GM21717 (cell line): ENCODE measurements at regions not wholly inside any gene's neighbourhood (a gene's known extent, or its start where the extent isn't known, plus 50 kb on each side); places are given as distances from the start of the nearest gene placed in this dataset.
"Not testable (repeated sequence)": the region's sequence is repeated elsewhere in the genome, so short reads cannot be mapped to it uniquely, and the experiment has no call there.

Experiments used
- ATAC-seq: cut with Tn5 transposase; IDR thresholded peaks from one replicate; pipeline ENCODE4 v1.9.1; 2021; ENCODE audit warnings: mild to moderate bottlenecking, moderate library complexity; ENCODE audit not compliant: unreplicated experiment

DNA sequence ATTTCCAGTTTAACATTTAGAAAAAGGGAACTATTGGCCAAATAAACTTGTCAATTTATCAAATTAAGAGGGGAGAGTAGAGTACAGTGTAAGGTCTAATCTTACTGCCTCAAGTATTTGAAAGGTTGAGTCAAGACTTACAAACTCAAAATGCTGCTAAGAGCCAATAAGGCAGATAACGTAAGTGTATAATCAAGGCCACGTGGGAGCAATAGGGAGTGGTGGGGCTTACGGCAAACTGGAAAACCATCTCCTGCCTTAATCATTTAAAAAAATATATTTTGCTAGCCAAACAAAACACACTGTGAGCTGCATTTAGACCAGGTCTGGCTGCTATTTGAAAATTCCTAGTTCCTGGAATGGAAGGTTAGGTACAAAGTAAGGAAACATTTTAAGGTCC lies 107.3 kb upstream of the FRMD4B start:
- no peak for ATAC-seq

DNA sequence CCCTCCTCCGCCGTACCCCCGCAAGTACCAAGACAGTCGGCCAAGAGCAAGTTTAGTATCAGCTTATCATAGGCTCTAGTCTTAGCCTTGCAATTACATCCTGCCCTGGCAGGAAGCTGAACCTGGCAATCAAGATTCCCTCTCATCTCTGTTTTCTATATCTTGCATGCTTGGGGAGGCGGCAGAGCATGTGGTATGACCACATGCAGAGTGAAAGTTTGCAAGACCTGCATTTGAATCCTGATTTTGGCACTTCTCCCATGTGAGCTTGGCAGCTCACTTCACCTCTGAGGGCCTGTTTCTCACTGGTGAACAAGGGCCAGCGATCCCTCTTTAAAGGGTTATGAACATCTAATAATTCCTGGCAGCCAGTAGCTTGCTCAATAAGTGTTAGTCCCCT lies 106.1 kb upstream of the FRMD4B start:
- no peak for ATAC-seq

DNA sequence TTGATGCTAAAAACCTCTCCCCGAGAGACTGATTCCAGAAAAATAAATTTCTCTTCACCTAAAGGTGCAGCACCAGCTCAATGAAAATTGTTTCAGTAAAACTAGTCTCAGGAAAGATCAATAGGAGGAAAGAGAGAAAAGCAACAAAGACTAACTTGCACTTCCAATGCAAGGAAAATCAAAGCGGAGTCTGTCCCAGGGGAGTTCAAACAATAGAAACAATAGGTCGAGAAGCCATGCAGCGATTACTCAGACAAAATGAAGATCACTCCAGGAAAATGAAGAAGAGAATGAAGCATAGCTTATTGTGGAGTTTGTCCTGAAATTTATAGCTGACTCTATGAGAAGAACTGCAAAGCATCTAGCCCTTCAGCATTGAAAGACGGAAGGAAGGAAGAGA lies 105.1 kb upstream of the FRMD4B start:
- no peak for ATAC-seq

DNA sequence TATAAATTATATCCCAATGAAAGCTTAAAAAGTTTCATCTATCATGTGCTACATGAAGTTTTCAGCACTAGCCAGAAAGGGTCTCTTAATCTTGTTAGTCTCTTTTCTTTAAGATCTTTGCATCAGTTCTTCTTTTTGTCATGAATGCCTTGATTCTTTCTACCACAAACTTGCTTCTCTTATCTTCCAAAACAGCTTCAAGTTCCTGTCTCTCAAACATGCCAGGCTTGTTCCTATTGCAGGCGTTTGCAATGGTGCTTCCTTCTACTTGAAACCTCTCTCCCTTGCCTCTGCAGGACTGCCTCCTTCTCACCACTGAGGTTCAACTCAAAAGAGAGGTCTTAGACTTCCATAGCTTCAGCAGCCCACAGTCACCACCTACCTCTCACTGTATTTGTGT lies 104.3 kb upstream of the FRMD4B start:
- no peak for ATAC-seq

DNA sequence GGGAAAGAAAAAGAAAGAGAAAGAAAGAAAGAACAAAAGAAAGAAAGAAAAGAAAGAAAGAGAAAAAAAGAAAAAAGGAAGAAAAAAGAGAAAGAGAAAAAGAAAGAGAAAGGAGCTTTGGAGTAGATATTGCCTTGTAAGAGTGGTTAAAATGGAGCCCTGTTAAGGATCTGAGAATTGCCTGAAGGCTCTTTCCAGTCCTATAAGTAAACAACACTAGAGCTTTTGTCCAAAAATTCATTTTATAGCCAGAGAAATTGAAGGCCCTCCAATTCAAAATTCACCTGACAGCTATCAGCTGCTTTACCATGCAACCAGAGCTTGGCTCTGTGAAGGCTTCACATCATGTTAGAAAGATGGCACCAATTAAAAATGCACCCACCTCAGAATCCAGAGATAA lies 102.1 kb upstream of the FRMD4B start:
- no peak for ATAC-seq

DNA sequence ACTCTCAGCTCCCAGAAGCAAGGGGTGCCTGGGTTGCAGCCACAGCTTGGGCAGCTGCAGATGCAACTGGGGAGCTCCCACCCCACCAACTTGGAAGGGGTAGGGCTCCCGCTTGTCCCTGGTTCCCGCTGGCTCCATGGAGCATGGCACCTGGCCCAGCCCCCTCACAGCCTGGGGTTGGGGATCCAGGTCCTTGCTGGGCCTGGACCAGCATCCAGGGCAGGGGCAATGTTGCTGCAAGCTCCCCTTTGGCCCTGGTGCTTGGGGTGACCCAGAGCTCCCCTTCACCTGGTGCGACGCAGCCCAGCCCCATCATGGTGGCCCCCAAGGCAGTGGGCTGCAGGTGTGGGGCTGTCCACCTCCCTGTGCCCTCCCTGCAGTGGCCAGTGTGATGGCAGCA lies 99.6 kb upstream of the FRMD4B start:
- no peak for ATAC-seq

DNA sequence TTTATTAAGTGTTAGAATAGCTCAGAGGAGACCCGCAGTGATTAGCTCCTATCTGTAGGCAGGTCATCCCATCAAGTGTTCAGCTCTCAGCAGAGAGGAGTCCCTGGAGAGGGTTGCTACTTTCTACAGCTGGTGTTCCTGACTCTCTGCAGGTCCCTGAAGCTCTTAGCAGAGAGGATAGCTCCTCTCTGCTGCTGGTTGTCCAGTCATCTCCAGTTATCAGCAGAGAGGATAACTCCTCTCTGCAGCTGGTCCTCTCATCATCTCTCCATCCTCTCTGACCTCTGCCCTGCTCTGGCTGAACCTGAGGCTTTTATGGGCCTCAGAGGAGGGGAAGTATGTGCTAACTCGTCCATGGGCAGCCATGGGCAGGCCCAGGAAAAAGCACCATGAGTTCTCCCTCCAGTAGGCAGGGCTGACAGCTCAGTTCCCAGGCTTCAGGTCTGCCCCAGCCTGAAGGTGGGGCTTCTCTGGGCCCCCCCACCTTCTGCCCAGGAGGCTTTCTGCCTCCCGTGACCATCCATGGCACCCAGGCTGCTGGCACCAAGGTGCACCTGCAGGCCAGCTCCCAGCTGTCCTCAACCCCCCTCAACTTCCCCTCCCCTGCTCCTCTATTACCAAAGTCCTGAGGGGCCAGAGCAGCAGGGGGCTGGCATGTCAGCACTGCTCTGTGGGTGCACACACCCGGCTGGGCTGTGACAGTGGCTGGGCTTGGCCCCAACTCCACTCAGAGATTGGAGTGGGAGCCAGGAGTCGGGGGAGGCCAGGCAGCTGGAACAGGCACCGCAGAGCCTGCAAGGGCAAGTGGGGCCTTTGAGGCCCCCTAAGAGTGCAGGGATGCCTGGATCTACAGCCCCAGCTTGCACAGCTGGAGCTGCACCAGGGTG lies 98.9 kb upstream of the FRMD4B start:
- no peak for ATAC-seq

DNA sequence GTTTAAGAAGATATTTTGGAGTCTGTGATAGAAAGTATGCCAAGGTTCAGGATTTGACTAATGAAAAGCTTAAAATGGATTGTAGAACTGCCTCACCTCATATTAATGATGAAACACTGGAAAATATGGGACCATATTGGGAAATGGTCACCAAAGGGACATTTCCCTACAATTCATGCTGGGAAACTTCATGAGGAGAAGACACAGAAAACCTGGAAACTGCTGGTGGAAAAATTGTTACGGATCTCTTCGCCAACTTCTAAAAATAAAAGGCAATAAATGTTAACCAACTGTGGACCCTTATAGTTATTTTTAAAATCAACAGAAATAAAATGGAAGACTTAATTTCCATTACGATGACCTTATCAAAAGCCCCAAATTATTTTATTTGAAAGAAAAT lies 97.6 kb upstream of the FRMD4B start:
- ATAC-seq, result no peak

DNA sequence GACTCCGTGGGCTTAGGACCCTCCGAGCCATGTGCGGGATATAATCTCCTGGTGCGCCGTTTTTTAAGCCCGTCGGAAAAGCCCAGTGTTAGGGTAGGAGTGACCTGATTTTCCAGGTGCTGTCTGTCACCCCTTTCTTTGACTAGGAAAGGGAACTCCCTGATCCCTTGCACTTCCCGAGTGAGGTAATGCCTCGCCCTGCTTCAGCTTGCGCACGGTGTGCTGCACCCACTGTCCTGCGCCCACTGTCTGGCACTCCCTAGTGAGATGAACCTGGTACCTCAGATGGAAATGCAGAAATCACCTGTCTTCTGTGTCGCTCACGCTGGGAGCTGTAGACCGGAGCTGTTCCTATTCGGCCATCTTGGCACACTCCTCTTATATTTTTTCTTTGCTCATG lies 95.1 kb upstream of the FRMD4B start:
- ATAC-seq, result not testable (repeated sequence)

DNA sequence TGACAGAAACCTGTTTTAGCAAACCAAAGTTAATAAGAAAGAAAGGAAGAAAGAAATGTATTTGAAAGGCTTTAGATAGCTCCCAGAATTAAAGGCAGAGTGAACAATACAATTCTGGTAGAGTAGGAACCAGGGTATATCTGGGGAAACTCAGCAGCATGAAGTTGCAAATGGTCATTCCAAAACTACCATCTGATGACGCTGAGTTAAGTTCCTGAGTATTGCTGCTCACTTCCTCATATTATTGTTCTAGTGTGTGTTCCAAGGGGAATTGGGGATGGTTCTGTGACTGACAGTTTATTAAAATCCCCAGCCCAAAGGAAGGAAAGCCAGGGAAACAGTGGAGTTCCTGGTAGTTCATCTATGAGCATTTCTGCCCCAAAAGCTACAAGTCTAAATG lies 88.3 kb upstream of the FRMD4B start:
- ATAC-seq, result no peak

DNA sequence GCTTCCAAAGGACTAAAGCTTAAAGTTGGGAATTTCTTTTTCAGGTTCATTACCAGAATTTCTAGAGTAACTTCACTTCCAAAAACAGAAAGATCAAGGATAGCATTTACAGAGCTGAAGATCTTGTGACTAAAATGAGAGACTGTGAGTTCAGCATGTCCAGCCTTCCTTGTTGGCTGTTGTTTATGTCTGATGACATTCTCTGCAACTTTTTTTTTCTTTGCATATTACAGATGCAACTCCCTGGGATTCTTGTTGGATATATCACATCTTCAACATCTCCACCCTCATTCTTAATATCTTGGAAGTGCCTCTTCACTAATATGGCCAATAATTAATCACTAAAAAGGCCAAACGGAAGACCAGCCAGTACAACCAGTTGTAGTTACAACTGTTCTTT lies 86.2 kb upstream of the FRMD4B start:
- no peak for ATAC-seq

DNA sequence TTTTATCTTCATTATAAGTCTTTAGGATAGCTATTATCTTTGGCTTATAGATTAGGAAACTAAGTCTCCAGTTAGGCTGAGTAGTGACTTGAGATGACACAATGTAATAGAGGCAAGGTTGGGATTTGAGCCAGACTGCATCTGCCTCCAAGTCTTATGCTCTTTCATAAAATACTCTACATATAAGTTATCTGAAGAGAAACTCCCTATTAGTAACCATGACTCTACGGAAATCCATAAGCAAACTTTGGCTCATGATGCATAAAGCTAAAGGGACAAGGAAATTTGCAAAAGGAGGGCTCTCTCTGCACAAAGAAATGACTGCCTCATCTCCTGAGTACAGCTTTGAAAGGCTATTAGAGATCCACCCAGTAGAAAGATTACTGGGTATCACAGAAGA lies 77.6 kb upstream of the FRMD4B start:
- no peak for ATAC-seq

DNA sequence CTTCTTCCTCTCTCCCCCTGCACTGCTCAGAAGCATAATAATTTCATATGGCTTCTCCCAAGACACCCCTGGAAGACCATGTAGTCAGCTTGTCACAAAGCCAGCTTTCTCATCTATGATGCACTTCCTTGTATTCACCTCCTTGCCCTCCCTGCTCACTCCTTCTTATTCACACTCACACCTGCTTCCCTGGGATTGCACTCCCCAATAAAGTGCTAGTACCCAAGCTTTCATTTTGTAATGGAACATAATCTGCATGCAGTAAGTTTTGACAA lies 76.9 kb upstream of the FRMD4B start:
- ATAC-seq, result no peak

DNA sequence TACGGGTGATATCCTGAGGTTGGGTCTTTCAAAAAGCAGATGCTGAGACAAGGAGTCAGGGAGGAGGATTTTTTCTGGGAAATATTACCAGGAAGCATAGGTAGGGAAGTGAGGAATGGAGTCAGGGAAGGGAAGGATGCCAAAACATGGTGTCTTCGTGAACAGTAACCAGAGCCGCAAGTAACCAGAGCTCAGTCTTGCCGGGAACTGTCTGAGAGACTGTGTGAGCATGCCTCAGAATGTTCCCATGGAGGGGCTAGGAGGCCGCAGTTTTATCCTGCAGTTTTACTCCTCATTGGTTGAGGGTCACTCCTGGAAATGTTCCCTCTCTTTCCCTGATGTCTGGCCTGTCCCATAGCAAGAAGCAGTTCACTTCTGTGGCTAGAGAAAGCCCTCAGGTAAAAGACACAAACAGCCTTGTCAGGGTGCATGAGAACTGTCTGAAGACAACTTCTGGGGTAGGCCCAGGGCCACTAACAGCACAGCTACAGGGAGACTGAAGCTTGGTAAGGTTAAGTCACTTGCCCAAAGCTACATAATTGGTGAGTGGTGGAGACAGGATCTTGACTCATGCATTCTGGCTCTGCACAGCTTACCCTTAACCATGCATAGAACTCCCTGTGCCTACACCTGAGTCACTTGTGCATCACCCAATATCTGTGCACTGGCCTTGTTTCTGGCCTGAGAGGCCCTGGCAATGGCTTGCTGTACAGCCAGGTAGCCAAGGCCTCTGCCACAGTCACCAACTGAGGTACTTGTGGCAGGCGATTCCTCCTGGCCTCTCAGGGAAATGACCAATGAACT lies 76.3 kb upstream of the FRMD4B start:
- ATAC-seq, result no peak

DNA sequence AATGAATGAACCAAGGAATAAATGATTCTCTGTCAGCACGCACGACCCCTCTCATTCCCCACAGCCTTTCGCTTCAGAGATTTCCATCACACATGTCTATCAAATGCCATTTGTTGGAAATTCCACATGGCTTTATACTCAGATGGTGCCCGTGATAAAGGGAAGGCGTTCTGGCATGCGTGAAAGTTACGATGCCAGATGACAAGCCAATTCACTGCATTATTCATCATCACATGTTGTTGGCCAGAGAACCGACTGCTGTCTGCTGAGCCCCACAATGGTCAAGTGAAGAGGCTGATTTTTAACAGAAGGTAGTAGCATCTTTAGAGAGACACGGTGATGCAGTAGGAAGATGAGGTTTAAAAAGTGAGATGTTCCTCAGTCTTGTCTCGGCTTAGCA lies 74.1 kb upstream of the FRMD4B start:
- ATAC-seq, result no peak

DNA sequence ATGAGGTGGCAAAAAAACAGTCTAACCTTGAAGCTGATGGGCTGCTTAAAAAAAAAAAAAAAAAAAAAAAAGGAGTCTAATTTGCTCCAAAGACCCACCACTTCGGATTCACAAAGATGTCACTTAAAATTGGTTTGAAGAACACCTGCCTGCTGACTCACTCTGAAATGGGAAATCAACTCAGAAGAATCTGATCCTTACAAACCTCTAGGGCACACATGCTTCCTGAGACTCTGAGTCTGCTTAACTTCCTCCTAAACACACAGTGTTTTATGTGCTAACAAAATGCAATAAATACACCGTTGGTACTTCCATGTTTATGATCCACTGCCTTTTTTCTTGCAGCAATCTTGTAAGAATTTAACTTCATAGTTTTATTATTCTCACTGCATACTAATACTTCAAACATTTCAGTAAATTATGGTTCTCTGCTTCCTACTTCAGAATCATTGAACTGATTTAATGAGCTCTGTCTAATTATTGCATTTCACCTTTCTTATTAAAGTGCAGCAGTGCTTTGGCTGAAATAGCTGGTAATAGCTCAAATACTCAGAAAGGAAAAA lies 73.0 kb upstream of the FRMD4B start:
- no peak for ATAC-seq

DNA sequence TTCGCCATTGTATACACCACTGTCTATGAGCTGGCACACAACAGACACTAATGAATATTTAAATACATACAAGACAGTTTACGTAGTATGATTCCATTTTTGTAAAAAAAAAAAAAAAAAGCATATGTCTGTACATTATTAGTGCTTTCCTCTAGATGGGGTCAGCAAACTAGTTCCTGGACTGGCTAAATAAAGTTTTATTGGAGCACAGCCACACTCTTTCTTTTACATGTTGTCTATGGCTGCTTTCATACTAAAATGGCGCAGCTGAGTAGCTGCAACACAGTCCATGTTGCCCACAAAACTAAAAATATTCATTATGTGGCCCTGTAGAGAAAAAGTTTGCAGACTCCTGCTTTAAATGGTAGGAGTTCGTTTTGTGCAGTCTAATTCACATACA lies 70.7 kb upstream of the FRMD4B start:
- ATAC-seq, result no peak

DNA sequence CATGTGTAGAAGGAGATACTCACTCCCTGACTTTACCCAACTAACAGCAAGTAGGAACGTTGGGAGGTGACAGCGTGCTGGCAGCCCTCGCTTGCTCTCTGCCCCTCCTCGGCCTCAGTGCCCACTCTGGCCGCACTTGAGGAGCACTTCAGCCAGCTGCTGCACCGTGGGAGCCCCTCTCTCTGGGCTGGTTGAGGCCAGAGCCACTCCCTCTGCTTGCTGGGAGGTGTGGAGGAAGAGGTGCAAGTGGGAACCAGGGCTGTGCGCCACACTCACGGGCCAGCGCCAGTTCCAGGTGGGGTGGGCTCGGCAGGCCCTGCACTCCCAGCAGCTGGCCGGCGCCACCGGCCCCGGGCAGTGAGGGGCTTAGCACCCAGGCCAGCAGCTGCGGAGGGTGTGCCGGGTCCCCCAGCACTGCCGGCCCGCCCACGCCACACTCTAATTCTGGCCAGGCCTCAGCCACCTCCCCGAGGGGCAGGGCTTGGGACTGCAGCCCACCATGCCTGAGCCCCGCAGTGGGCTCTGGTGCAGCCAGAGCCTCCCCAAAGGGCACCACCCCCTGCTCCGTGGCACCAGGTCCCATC lies 68.4 kb upstream of the FRMD4B start:
- ATAC-seq, result no peak

DNA sequence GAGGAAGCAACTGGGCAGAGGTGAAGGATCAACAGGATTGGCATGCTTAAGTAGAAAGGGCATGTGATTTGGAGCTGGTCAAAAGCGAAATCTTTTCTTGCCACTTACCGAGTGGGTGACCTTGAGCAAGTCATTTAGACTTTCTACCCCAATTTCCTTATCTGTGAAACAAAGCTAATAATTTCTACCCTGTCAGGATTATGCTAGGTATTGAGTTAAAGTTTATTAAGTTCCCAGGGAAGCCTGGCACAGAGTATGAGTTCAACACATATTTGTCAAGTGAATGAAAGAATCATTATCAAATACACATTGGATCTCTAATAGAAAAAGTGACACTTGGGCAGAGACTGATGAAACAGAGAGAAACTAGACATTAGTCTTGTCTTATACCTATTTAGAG lies 66.4 kb upstream of the FRMD4B start:
- no peak for ATAC-seq

DNA sequence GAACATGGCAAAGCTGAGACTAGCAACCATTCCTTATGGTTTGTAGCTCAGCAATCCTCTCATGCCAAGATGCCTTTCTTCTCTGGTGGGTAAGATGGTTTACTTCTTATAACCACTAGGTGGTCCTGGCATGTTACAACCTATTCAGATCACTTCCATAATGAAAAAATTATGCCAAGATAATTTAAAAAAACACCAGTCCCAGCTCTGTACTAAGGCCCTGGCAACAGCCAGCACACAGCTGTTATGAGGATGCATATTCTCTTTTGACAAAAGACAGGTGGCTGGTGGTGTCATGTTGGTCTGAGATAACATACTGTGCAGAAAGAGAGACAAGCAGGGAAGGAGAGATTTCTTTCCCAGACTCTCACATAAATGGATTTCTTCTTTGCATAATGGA lies 65.7 kb upstream of the FRMD4B start:
- ATAC-seq, result no peak

DNA sequence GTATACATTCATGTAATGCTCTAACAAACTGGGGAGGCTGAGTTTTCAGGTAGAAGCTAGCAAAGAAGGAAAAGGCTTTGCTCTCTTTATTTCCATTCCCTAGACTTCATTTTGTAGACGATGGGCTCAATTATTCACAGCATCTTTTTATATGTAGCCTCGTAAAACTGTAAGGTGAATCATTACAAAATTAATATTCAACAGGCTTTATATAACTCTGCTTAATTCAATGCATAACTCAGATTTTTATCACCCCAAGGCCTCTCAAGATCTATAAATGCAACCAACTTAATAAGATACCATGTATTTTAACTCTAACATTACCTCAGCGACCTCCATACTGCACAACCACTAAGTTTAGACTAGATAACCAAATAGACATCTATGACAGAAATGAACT lies 63.0 kb upstream of the FRMD4B start:
- ATAC-seq, result no peak
